Peyer's patch (tissue), 4 donors: ENCODE measurements at regions not wholly inside any gene's neighbourhood (a gene's known extent, or its start where the extent isn't known, plus 50 kb on each side); places are given as distances from the start of the nearest gene placed in this dataset.

Experiments used
- POLR2A ChIP-seq, 2 donors: fragments of 450-650 bp; IDR thresholded peaks; one replicate each; pipeline ENCODE4 v1.5.1; 2017; ENCODE audit warnings: antibody characterized with exemption in 2 of 2, mild to moderate bottlenecking in 2 of 2, moderate library complexity in 2 of 2
- TF ChIP-seq, protein P1 (sequence below), 6 experiments: fragments of 450-650 bp in 4 of 6; fragments of 200-600 bp in 2 of 6; sonication (generic) in 1 of 6; IDR thresholded peaks; one replicate each; pipeline ENCODE4 v1.5.1; 2017 to 2019; ENCODE audit warnings: antibody characterized with exemption in 6 of 6, mild to moderate bottlenecking in 3 of 6, moderate library complexity in 1 of 6

DNA sequence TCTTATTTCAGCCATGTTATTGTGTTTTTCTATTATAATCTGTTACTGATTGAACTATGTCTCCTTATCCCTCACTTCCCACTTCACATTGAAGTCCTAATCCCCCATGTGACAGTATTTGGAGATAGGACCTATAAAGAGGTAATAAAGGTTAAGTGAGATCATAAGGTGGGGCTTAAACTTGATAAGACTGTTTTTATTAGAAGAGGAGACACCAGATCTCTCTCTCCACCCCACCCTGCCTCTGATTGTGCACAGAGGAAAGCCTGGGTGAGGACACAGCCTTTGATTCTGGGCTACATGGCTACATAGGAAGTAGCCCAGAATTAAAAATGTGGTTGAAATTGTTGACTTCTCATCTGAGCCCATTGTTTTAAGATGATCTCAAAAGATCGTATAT, 414.7 kb downstream of the SLC16A7 start:
- TF ChIP-seq POLR2A (IDR thresholded peaks at IDR 0.05), result no peak
- TF ChIP-seq, protein P1, sequence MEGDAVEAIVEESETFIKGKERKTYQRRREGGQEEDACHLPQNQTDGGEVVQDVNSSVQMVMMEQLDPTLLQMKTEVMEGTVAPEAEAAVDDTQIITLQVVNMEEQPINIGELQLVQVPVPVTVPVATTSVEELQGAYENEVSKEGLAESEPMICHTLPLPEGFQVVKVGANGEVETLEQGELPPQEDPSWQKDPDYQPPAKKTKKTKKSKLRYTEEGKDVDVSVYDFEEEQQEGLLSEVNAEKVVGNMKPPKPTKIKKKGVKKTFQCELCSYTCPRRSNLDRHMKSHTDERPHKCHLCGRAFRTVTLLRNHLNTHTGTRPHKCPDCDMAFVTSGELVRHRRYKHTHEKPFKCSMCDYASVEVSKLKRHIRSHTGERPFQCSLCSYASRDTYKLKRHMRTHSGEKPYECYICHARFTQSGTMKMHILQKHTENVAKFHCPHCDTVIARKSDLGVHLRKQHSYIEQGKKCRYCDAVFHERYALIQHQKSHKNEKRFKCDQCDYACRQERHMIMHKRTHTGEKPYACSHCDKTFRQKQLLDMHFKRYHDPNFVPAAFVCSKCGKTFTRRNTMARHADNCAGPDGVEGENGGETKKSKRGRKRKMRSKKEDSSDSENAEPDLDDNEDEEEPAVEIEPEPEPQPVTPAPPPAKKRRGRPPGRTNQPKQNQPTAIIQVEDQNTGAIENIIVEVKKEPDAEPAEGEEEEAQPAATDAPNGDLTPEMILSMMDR (IDR thresholded peaks at IDR 0.05), result no peak
